Peyer's patch (tissue), 4 donors: ENCODE measurements at regions not wholly inside any gene's neighbourhood (a gene's known extent, or its start where the extent isn't known, plus 50 kb on each side); places are given as distances from the start of the nearest gene placed in this dataset.

Experiments used
- CTCF ChIP-seq, 6 experiments: fragments of 450-650 bp in 4 of 6; fragments of 200-600 bp in 2 of 6; sonication (generic) in 1 of 6; IDR thresholded peaks; one replicate each; pipeline ENCODE4 v1.5.1; 2017 to 2019; ENCODE audit warnings: antibody characterized with exemption in 6 of 6, mild to moderate bottlenecking in 3 of 6, moderate library complexity in 1 of 6
- POLR2A ChIP-seq, 2 donors: fragments of 450-650 bp; IDR thresholded peaks; one replicate each; pipeline ENCODE4 v1.5.1; 2017; ENCODE audit warnings: antibody characterized with exemption in 2 of 2, mild to moderate bottlenecking in 2 of 2, moderate library complexity in 2 of 2

- TF ChIP-seq CTCF (IDR thresholded peaks at IDR 0.05): no peak
- no peak for TF ChIP-seq POLR2A (IDR thresholded peaks at IDR 0.05)
Measured at GRCh38 chr15:81851757-81852156, 194.1 kb downstream of the MEX3B start.
